ENCODE measurements at regions not wholly inside any gene's neighbourhood (a gene's known extent, or its start where the extent isn't known, plus 50 kb on each side); places are given as distances from the start of the nearest gene placed in this dataset.

DNA sequence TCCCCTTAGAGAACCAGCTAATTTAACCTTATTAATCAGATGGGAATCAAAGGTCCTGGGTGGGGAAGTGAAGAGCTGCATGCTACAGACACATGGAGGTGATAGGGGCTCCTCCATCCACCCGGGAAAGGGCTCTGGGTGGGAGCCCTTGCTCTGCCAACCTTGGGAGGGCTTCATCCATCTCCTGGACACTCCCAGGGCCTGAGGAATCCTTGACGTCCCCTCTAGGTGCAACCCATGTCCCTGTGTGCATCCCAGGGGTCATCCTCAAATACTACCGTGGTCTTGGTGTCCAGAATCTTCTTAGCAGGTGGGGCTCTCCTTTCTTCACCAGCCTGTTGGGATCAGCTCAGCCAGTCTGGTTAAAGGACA, 55.4 kb upstream of the IGFBP3 start:
- FAIRE-seq: no peak
- TF ChIP-seq, protein P1, sequence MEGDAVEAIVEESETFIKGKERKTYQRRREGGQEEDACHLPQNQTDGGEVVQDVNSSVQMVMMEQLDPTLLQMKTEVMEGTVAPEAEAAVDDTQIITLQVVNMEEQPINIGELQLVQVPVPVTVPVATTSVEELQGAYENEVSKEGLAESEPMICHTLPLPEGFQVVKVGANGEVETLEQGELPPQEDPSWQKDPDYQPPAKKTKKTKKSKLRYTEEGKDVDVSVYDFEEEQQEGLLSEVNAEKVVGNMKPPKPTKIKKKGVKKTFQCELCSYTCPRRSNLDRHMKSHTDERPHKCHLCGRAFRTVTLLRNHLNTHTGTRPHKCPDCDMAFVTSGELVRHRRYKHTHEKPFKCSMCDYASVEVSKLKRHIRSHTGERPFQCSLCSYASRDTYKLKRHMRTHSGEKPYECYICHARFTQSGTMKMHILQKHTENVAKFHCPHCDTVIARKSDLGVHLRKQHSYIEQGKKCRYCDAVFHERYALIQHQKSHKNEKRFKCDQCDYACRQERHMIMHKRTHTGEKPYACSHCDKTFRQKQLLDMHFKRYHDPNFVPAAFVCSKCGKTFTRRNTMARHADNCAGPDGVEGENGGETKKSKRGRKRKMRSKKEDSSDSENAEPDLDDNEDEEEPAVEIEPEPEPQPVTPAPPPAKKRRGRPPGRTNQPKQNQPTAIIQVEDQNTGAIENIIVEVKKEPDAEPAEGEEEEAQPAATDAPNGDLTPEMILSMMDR (IDR thresholded peaks at IDR 0.05): no peak

DNA sequence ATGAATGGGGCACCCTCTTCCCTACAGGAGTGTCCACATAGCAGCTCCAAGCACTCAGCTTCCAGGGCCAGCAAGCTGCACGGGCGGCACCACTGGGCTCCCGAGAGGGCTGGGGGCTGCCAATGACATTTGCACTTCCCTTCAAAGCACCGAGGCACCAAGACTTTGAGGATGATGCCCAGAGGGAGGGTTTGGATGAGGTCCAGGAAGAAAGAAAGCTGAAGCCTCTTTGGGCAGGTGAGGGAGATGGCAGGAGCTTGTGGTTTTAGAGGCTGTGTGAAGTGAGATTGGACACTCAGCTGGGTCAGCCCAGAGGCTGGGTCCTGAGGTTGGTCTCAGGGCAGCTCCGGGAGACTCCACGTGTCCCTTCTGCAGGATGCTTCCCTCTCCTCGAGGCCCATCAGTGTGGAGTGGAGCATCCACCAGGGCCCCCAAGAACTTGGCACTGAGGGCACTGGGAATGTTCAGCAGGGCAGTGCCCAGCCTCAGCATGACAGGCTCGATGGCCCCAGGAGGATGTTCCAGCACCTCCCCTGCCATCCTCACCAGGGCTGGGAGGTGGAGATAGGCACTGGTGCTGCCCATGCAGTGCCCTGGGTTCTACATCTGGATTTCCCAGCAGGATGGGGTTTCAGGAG, 54.9 kb upstream of the IGFBP3 start:
- no peak overlapping the region for H3K4me3 ChIP-seq
- no peaks in the 10 kb centered on the region for H3K27me3 ChIP-seq
- FAIRE-seq (no peak), DNase-seq (no peak), ATAC-seq (no peak)
- H3K36me3 ChIP-seq: no peaks in the 10 kb centered on the region
- intact Hi-C loops (cut with DNase I): no loop called here
- no peaks in the 10 kb centered on the region for H3K9me3 ChIP-seq
- no peak overlapping the region for H3K27ac ChIP-seq
- TF ChIP-seq, protein P1 (IDR thresholded peaks at IDR 0.05): no peak
- WGBS, 2 donors: 66 to 71% methylated on average over 8 of the region's 8 CpGs
- peaks cover 0 to 3% (median 0%) of the 10 kb centered on the region in 3 donors for H3K4me1 ChIP-seq

More for the DNA sequence above, 55.4 kb upstream of the IGFBP3 start:
- Histone ChIP-seq H3K4me1 (peaks cover 0 to 3% (median 0%) of the 10 kb centered on the region in 3 donors), H3K36me3 (no peaks in the 10 kb centered on the region), H3K9me3 (no peaks in the 10 kb centered on the region), H3K27ac (no peak overlapping the region), H3K27me3 (no peaks in the 10 kb centered on the region), H3K4me3 (no peak overlapping the region)
- no peak for DNase-seq
- 52 to 54% methylated on average over 3 of the region's 3 CpGs for WGBS, 2 donors
- no peak for ATAC-seq
- intact Hi-C loops (cut with DNase I): no loop called here

DNA sequence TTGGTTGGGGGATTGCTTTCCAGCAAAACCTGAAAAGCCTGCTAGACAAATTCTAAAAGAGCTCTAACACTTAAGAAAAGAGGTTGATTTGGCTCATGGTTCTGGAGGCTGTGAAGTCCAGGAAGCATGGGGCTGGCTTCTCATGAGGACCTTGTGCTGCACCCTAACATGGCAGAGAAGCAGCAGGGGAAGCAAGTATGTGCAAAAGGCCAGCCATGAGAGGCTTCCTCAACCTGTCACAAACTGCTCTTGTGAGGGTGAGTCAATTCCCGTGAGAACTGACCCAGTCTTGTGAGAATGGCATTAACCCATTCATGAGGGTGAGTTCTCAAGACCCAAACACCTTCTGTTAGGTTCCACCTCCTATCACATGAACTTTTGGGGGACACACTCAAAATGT, 54.3 kb upstream of the IGFBP3 start:
- Histone ChIP-seq H3K9me3 (no peaks in the 10 kb centered on the region), H3K27ac (no peak overlapping the region), H3K4me3 (no peak overlapping the region), H3K4me1 (peaks cover 0 to 3% (median 0%) of the 10 kb centered on the region in 3 donors), H3K27me3 (no peaks in the 10 kb centered on the region), H3K36me3 (no peaks in the 10 kb centered on the region)
- intact Hi-C loops (cut with DNase I): no loop called here
- DNase-seq (no peak), FAIRE-seq (no peak), ATAC-seq (no peak)
- TF ChIP-seq, protein P1 (IDR thresholded peaks at IDR 0.05): no peak
- 26 to 46% methylated on average over 1 of the region's 1 CpG for WGBS, 2 donors

DNA sequence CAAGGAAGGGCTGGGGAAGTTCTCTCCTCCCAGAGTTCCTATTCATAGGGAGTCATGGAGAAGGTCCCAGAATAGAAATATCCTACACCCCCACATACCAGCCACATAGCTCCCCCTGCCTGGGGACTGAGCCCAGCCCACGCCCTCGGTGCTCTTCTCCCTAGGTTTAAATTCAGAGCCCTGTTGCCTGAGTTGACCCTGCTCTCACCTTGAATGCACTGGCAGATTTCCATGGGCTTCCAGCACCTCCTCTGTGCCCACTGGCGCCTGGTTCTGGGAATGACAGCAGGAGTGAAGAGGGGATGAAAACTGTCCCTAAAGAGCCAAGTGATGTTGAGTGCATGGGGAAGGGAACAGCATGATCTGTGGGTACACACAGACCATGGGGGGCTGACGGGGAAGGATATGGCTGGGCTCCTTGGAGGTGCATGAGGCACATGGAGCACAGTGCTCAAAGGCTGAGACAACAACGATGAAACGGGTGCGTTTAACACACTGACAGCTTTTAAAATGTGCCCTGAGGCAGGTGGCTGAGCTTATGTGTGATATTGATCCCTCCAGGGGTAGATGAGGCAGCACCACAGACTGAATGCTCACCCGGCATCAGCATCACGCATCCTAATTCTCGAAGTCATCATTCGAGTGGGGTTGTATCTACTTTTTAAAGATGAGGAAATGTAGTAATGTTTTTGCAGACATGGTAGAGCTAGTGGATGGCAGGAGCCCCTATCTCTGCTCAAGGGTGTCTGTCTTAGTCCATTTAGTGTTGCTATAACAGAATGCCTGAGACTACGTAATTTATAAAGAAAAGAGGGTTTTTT, 53.7 kb upstream of the IGFBP3 start:
- no peak for FAIRE-seq

More for the DNA sequence above, 53.7 kb upstream of the IGFBP3 start:
- Histone ChIP-seq H3K4me3 (no peak overlapping the region), H3K27me3 (no peaks in the 10 kb centered on the region), H3K4me1 (peaks cover 0 to 3% (median 0%) of the 10 kb centered on the region in 3 donors), H3K9me3 (no peaks in the 10 kb centered on the region), H3K27ac (peak overlapping the region in 1 of 4 donors; percentile 40), H3K36me3 (no peaks in the 10 kb centered on the region)
- TF ChIP-seq, protein P1 (IDR thresholded peaks at IDR 0.05): no peak
- 68 to 79% methylated on average over 12 of the region's 12 CpGs for whole genome bisulfite sequencing, 2 donors
- intact Hi-C loops (cut with DNase I): no loop called here
- no peak for ATAC-seq
- no peak for DNase-seq
